MV-4-11 (cell line): ENCODE measurements at regions not wholly inside any gene's neighbourhood (a gene's known extent, or its start where the extent isn't known, plus 50 kb on each side); places are given as distances from the start of the nearest gene placed in this dataset.

Experiments used
- DNase-seq: peaks from one replicate; lab custom pipeline; 2025; lab: John Stamatoyannopoulos, UW

GRCh38 chr22:49107961-49108530, 719.6 kb downstream of the BRD1 start:
- no peak for DNase-seq

DNA sequence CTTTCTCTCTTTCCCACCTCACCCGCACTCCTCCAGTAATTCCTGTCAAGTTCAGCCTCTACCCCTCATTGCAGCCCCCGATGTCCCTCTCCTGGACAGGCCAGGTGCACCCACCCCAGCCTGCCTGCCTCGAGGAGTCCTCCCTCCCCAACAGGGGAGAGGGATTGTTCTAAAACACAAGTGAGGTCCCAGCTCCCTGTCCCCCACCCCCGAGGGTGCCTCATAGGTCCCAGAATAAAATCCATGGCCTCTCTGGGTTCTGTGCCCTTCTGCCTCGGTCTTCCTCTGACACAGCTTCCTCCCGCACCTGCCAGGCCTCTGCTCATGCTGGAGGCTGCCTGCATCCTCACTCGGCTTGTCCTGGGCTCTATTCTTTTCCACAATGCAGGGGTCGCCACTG, 720.1 kb downstream of the BRD1 start:
- DNase-seq, result no peak

DNA sequence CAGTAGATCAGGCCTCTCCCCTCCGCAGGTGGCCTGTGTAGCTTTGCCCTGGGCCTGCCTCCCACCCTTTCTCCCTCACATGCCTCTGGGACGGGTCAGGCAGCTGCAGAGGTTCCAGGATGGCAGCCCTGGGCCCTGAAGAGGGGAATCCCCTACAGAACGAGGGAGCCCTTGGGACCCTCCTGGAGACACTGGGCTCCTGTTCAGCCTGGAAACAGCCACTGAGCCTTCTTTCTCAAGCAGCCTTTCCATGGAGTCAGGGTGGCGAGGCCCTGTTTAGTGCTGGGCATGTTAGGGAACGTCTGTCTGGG, 720.9 kb downstream of the BRD1 start:
- no peak for DNase-seq

GRCh38 chr22:49106096-49106841, 721.4 kb downstream of the BRD1 start:
- no peak for DNase-seq

DNA sequence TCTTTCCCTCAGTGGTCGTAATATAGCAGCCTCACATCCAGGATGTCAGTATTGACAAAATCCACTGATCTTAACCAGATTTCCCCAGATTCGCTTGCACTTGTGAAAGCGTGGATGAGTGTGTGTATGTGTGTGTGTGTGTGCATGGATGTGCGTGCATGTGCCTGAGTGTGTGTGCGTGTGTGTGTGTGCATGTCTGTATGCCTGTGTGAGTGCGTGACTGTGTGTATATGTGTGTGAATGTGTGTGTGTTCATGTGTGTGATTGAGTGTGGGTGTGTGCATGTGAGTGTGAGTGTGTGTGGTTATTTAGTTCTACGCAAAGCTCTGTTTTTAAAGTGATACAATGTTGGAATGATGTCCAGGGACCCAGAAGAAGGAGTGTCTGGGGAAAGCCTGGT, 723.2 kb downstream of the BRD1 start:
- no peak for DNase-seq

DNA sequence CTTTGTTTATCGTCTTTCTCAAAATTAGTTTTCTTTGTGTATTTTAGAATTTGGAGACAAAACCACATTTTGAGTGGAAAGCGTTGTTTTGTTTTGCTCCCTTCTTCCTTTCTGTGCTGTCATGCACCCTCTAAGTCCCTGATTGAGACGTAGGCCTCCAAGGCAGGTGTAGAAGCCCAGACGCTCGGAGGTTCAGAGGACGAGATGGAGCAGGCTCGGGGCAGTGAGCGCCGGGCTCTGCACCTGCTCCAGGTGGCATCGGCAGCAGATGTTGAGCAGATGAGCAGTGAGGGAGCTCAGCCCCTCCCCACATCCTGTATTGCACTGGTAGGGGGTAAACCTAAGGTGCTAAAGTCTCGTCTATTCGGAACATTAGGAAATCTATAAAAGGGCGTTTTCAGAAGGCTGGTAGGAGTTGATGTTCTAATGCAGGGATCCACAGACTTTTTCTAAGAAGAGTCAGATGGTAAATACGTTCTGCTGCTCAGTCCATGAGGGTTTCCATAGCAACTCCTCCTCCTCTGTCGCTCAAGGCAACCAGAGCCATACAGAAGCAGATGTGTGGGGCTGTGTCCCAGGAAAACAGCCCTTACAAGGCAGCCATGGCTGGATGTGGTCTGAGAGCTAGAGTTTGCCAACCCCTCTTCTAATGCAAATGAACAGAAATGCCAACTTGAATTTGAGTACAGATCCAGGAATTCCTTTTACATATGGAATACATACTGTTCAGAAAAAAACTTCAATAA, 724.2 kb downstream of the BRD1 start:
- DNase-seq, result no peak

DNA sequence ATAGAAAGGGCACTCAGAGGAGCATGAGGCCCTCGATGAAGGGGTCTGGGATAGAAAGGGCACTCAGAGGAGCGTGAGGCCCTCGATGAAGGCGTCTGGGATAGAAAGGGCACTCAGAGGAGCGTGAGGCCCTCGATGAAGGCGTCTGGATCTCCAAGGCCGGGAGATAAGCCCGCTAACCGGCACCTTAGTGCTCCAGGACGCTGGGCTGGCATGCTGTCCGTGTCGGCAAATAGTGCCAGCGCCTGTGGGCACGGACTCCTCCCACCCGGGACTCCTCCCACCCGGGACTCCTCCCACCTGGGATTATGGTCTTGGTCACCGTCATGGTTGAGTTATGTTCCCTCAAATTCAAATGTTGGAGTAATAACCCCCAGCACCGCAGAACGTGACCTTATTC, 725.3 kb downstream of the BRD1 start:
- DNase-seq, result no peak

DNA sequence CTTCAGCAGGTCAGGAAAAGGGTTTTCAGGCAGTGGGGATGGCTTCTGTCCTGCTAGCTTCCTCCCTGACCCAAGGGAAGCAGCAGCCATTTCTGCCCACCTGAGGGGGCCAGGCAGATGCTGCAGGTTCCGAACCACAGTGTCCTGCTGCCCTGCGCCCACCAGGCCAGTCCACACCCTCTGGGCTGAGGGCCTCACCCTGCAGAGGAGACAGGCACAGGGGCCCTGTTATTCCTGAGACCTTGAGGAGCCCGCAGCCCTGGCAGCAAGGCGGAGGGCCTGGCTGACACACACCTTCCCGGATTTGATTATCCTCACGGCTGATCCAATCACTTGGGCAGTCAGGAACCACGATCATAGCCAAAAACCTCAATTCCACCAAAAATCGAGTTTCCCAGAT, 725.8 kb downstream of the BRD1 start:
- DNase-seq, result no peak

GRCh38 chr22:49101225-49101624, 726.4 kb downstream of the BRD1 start:
- DNase-seq, result no peak

GRCh38 chr22:49100773-49101172, 726.9 kb downstream of the BRD1 start:
- DNase-seq, result no peak

- no peak for DNase-seq
Observed at GRCh38 chr22:49100316-49100715, 727.4 kb downstream of the BRD1 start.

DNA sequence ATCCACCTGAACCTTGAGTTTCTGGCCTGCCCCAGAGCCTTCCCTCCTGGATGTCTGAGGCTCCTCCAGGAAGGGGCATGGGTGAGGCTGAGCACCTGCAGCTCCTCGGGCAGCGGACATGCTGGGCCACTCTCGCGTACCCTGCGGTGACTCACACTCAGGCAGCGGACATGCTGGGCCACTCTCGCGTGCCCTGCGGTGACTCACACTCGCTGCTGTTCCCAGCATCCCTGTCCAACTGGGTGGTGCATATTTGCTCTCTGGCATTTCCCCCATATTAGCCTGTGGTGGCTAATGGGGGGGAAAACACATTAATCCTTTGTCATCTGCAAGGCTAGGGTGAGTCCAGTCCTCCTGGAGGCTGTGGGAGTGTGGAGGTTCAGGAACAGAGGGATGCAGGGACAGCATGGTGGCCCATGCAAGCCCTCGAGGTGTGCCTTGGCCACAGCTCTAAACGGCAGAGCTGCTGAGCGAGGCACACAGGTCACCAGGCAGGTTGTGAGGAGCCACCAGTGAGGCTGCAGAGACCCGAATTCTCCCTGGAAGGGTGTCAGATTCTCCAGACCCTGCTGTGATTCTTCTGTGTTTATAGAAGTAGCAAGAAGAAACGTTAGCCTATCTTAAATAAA, 728.1 kb downstream of the BRD1 start:
- DNase-seq, result no peak

- no peak for DNase-seq
Observed at GRCh38 chr22:49099089-49099488, 728.6 kb downstream of the BRD1 start.

GRCh38 chr22:49097966-49098365, 729.7 kb downstream of the BRD1 start:
- no peak for DNase-seq

DNA sequence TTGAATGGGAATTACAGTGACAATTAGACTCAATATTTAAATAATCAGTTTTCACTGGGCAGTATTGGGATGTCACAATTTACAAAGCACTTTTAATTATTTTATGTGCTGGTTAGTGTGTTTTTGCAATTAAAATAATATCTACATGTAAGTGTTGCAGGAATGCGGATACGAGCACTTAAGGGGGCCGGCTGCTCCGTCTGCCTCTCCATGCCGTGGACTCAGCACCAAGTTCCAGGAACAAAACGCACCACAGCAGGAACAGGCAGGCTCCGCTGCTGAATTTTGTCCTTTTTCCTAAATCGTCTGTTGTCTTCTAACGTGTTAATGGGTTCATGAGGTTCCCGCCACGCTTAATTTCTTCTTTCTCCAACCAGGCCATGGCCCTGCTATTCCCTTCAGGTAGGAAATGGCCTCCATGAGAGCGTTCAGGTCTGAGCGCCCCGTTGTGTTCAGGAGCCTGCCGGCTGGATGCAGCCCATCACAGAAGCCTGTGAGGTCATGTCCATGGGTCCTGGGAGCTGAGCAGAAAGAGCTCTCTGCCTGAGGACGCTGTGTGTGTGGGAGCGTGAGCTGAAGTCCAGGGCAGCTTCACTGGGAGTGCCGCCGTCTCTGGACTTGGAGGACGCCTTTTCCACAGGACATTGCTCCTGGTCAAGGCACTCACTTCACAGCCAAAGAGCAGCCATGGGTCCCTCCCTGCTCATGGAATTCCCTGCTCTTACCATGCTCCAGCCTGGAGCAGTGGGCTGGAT, 730.3 kb downstream of the BRD1 start:
- DNase-seq, result no peak

GRCh38 chr22:49096476-49096875, 731.2 kb downstream of the BRD1 start:
- DNase-seq, result no peak

DNA sequence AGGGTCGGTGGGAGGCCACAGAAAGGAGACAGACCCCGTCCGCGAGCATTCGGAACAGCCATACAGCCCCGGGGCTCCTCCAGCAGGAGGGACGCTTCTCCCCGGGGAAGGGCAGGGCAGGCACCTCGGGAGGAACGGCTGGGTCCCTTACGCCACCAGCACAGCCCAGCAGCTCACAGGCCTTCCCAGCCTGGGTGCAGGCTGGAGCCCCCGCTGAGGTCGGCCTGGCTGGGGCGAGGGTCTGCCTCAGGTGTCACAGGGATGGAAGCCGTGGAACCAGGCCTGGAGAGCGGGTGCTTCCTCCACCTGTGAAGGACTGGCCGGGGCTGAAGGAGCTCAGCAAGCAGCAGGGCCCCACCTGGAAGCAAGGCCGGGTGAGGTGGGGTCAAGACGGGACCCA, 732.3 kb downstream of the BRD1 start:
- DNase-seq, result no peak

DNA sequence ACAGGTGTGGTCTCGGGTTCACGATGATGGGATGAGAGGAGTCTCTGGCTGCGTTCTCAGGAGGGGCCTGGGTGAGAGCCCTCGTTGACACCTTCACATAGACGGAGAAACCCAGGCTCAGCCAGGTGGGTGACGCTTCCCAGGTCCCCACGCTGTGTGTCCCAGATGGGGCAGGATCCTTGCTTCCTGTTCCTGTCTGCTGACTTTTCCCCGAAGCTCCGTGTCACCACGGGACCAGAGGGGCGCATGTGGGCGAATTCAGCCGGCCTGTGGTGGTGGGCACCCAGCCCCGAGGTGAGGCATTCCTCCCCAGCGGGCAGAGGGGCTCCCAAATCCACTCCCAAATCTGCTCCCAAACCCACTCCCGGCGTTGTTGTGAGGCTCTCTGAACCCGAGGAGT, 732.8 kb downstream of the BRD1 start:
- DNase-seq, result no peak

DNA sequence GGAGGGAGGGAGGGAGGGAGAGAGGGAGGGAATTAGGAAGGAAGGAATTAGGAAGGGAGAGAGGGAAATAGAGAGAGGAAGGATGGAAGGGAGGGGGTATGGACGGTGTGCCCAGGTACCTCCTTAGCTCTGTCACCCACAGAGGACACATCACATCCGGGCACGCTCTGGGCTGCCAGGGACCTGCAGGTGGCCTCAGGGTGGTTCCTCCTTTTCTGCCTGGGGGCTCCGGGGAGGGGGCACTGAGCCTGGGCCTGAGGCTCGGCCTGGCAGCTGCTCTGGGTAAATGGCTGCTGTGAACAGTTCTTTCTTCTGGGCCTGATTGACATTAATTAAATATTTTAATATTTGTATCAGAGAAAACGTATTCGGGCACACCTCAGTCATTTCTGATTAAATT, 733.5 kb downstream of the BRD1 start:
- no peak for DNase-seq

- DNase-seq, result no peak
Observed at GRCh38 chr22:49093192-49093880, 734.3 kb downstream of the BRD1 start.

GRCh38 chr22:49092716-49093115, 735.0 kb downstream of the BRD1 start:
- no peak for DNase-seq
